NCI-H2196 treated with DMSO at 0.1 percent for 48 hours (cell line): ENCODE measurements at regions not wholly inside any gene's neighbourhood (a gene's known extent, or its start where the extent isn't known, plus 50 kb on each side); places are given as distances from the start of the nearest gene placed in this dataset.
"Not testable (repeated sequence)": the region's sequence is repeated elsewhere in the genome, so short reads cannot be mapped to it uniquely, and the experiment has no call there.

ENCODE experiments used
- DNase-seq: peaks from one replicate; lab custom pipeline; 2025; ENCODE audit not compliant: unreplicated experiment; lab: John Stamatoyannopoulos, UW

DNA sequence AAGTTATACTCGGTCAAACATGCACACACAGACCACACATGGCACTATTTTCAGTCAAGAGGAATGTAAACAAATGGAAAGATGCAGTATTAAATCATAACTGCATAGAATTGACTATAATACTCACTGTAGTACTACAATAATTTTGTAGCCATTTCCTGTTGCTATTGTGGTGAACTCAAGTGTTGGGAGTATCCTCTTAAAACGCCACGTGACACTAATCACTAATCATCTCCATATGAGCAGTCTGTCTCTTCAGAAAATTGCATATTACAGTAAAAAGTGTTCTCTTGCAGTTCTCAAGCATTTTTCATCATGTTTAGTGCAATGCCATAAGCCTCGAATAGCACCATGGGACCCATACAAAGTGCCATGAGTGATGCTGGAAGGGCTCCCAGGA lies 258.7 kb upstream of the ID4 start:
- no peak for DNase-seq

DNA sequence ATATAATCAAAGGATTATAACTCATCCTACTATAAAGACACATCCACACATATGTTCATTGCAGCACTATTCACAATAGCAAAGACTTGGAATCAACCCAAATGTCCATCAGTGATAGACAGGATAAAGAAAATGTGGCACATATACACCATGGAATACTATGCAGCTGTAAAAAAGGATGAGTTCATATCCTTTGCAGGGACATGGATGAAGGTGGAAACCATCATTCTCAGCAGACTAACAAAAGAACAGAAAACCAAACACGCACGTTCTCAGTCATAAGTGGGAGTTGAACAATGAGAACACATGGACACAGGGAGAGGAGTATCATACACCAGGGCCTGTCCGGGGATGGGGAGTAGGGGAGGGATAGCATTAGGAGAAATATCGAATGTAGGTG lies 253.0 kb upstream of the ID4 start:
- not testable (repeated sequence) for DNase-seq

DNA sequence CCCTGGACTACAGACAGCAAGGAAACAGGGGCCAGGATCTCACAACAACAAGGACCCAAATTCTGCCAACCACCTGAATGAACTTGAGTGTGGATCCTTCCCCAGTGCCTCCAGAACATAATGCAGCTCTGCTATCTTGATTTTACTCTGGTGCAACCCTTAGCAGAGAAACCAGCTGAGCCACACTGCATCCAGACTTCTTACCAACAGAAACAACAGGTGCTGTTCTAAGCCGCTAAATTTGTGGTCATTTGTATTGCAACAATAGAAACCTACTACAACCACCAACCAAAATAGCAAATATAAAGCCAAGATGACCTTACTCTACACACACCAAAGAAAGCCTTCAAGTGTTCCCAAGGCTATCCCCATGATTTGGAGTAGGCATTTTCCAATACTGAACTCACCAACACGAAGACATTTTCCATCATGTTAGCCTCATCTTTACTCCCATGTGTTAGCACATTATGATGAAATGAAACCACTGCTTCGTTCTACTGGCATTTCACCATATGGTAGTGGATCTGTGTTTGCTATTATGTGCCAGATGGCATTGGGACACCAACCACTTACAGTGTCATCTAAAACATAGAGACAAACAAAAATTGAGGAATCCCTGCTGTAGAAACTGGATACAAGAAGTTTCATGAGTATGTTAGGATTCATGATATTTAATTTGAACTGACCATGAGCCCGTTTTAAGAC lies 249.8 kb upstream of the ID4 start:
- no peak for DNase-seq

DNA sequence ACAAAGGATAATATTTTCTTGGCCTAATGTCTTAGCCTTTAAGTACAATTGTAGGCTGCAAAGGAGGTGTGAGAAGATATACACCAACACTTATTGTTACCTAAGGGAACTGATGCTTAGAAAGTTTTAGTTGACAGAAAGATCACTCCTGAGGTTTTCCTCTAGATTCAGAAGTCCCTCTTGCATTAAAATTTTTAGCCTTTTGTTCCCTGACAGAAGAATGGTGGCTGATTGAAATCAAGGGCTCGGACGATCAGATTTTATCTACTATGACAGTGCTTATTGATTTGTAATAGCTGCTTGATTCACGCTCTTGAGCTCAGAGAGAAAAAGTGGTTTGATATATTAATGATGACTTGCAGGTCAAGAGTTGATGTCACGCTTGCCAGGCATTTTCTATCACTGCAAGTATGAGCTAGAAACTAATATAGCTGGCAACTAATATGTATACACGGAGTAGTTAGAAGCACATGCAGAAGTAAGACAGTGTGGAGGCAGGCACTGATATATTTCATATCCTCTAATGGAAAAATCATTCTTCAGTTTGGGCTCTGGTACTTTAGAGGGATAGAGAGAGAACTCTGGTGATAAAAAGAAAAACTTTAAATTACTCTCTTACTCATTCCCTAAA lies 246.6 kb upstream of the ID4 start:
- no peak for DNase-seq

DNA sequence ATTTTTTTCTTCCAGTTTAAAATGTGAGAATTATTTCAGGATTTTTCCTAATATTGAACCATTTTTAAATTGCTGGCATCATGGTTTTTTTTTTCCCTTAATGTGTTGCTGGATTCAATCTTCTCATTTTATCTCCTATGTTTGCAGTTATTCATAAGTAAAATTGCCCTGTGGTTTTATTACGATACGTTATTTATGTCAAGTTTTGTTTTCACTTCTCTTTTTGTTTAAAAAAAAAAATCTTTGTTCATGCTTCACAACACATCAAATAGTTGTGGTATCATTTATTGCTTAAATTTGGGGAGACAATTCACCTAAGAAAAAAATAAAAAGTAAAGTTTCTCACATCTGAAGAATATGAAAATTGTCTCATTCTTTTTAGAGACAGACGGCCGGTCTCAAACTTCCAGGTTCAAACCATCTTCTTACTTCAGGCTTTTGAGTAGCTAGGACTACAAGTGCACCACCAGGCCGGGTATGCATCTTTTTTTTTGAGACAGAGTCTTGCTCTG lies 239.3 kb upstream of the ID4 start:
- DNase-seq, result no peak

DNA sequence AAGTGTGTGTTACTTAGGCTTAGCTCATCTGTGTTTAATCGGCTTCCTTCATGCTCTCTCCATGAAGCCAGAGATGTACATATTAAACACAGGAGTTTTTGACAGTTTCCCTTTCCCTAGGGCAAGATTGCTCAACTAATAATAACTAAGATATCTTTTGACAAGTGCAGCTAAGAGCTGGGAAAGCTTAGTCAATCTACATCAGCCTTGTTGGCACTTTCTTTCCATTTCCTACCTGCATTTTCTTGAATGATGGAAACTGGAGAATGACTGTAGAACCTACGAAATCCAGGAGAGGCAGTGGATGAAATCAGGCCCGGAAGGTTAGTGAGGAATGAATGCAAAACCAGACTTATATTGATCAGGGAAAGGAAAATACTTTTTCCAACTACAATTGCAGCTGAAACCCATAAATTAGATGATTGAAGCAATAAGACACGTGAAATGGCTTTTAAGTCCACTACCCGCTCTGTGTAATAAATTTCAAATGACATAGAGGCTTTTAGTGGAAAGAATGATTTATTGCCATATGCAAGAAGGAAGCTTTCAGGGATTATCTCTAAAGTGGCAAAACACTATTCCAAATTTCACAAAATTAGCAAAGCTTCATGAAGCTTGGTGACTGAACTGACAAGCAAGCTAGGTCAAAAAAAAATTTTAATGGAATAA lies 237.2 kb upstream of the ID4 start:
- DNase-seq, result no peak

DNA sequence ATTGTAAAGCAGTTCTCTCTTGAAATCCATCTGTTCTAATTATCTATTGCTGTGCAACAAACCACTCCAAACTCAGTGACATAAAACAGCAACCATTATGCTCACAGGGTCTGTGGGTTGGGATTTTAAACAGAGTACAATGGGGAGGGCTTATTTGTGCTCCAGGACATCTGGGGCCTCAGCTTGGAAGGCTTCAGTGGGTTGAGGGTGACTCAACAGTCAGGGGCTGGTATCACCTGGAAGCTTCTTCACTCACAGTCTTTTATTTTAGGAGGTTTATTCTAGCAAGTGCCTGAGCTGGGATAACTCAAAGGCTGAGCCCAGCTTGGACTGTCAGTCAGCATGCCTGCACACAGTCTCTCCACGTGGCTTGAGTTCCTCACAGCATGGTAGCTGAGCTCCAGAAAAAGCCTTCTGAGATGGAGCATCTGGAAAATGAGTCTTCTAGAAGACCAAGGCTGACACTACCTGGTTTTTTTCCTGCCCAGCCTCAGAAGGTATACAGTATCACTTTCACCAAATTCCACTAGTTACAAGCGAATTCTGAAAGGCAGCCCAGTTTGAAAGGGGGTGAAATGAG lies 234.6 kb upstream of the ID4 start:
- no peak for DNase-seq

DNA sequence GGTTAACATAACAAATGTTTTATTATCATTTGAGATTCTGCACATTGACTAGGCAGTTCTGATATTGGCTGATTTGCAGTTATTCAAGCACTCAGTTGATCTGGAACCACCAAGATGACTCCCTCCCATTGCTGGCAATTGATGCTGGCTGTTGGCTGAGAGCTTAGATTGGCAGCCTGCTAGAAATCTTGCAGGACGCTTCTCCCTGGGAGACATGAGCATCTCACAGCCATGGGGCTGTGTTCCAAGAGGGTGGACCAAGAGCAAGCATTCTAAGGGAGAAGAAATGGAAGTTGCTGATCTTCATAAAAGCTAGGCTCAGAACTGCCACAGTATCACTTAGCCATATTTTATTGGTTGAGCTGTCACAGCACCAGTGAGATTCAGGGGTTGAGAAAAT lies 233.4 kb upstream of the ID4 start:
- no peak for DNase-seq

DNA sequence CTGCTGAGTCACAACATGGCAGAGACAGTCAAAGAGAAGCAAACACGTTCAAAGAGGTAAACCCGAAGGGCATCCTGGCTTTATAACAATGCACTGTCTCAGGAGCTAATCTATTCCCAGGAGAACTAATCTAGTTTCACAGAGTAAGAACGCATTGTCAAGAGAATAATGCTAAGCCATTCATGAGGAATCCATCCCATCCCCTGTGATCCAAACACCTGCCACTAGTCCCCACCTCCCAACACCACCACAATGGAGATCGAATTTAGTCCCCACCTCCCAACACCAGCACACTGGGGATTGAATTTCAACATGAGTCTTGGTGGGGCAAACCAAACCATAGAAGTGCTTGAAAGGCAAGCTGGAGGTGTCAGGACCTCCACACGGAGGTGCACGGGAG lies 231.5 kb upstream of the ID4 start:
- no peak for DNase-seq

DNA sequence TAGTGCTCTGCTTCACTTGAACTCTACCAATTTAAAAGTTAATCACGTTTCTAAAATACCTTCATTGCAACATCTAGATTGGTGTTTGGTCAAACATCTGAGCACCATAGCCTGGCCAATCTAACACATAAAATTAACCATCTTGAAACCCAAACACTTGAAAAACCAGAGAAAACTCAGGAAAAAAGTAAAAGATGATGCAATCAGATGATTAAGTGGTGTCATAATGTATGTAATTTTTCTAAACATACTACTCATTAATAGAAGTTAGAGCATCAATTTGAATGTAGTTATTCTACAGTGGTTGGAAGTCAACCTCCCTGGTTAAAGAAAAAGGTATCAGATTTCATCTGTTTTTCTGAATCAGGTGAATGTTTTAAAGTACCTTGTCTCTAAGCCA lies 228.6 kb upstream of the ID4 start:
- no peak for DNase-seq

DNA sequence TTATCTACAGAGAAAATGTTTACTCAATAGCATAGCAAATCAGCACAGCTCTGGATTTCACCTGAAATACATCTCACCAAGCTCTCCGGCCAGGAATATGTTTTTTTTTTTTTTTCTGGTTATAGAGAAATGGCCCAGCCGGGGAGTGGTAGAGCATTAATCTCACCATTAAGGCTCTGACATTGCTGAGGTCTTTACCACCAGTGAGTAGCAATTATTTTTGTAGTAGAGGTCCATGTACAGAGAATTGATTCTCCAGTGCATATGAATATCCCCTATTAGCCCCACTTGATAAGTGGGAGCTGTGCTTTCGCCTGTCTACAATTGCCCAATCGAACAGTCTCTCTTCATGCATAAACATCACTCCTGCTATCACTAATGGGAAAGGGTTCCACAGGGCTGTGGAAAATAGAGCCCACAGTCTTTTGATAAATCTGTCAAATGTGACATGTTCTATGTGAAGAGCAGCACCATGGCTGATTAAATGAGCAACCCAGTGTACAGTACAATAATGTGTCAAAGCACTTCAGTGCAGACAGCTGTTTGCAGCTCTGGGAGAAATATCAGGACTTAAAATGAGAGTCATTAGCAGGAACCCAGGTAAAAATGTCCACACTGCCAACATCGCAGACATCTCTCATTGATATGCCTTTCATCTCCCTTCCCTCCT lies 227.1 kb upstream of the ID4 start:
- DNase-seq, result no peak

DNA sequence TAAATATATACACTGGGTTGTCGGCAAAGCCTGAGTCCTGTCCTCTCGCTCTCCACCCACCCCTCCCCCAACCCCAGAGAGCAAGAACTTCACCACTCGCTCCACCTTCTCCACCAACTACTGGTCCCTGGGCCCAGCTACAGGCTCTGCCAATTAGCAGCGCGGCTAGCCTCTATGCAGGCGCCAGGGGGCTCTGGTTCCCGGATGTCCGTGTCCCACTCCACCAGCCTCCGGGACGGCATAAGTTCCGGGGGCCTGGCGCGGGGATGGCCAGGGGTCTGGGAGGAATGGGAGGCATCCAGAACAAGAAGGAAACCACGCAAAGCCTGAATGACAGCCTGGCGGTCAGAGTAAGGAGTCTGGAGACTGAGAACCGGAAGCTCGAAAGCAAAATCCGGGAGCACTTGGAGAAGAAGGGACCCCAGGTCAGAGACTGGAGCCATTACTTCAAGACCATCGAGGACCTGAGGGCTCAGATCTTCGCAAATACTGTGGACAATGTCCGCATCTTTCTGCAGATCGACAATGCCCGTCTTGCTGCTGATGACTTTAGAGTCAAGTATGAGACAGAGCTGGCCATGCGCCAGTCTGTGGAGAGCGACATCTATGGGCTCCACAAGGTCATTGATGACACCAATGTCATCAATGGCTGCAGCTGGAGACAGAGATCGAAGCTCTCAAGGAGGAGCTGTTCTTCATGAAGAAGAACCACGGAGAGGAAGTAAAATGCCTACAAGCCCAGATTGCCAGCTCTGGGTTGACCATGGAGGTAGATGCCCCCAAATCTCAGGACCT lies 224.3 kb upstream of the ID4 start:
- DNase-seq, result not testable (repeated sequence)

DNA sequence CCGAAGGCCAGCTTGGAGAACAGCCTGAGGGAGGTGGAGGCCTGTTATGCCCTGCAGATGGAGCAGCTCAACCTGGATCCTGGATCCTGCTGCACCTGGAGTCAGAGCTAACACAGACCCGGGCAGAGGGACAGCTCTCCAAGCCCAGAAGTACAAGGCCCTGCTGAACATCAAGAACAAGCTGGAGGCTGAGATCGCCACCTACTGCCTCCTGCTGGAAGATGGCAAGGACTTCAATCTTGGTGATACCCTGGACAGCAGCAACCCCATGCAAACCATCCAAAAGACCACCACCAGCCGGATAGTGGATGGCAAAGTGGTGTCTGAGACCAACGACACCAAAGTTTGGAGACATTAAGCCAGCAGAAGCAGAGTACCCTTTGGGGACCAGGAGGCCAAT lies 223.5 kb upstream of the ID4 start:
- DNase-seq, result no peak

DNA sequence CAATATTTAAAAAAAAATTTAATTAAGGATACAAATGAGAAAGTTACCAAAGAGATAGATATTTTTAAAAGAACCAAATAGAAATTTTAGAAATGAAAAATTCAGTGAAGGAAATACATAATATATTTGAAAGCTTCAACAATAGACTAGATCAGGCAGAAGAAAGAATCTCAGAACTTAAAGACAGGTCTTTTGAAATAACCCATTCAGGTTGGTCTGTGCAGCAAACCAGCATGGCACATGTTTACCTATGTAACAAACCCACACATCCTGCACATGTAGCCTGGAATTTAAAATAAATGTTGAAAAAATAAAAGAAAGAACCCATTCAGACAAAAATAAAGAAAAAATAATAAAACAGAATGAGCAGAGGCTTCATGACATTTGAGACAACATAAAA lies 221.1 kb upstream of the ID4 start:
- no peak for DNase-seq

DNA sequence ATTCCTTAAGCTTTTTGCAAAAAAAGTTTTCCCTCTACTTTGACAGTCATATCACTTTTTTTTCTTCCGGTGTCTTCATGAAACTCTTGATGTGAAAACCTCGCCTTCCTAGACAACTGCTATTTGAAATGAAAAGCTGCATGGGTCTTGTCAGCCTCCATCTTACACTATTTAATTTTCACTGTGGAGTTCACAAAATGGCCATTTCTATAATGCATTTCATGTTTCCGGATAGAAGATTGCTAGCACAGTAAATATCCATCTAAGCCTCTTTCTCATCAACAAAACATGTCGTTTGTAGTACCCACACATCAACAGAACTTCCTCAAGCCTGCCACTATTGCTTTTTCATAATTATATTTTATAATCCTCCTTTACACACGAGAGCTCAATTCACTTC lies 204.9 kb upstream of the ID4 start:
- DNase-seq, result no peak

DNA sequence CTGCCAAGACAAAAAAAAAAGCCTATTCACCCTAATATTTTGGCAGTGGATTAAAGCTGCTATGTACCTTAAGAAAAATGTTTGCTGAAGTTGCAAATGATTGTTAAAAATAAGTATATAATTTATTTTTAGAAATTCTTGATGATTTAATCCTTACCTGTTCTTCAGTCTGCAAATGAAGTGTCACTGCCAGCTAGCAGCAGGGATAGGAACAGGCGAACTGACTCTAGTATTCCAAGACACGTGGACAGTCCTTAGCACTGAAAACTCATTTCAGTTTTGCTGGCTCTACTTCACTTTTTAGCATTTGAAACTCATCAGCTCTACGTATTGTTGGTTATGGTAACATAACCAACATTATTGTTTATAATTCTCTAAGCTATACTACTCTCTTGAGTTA lies 204.4 kb upstream of the ID4 start:
- DNase-seq, result no peak

DNA sequence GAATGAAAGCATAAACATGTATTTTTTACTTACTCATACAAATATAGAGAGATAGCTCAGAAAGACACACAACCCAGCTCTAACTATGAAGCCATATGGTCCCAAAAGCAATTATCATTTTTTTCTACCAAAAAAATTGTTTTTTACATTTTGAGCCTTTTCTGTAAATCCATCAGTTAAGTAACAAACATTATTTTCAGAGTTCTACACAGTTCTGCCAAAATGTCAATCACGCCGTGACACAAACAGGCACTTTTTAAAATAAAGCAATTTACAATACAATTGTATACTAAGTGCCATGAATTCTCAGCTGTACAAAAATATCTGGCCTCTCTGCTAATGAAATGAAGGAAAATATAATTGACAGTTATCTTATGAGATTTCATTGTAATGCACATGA lies 201.4 kb upstream of the ID4 start:
- no peak for DNase-seq

DNA sequence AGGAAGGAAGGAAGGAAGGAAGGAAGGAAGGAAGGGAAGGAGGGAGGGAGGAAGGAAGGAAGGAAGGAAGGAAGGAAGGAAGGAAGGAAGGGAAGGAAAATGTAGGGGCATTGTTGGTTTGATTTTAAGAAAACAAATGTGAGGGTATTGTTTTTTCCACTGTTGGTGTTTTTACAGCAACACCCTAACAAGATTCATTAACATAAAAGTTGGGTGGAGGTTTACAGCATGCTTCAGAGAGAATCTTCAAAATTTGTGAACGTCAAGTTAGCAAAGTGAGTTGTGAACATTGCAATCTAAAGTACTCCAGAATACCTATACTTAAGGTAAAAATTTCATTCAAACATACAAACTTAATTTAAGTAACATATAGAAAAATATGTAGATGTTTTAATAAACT lies 200.2 kb upstream of the ID4 start:
- DNase-seq, result no peak

DNA sequence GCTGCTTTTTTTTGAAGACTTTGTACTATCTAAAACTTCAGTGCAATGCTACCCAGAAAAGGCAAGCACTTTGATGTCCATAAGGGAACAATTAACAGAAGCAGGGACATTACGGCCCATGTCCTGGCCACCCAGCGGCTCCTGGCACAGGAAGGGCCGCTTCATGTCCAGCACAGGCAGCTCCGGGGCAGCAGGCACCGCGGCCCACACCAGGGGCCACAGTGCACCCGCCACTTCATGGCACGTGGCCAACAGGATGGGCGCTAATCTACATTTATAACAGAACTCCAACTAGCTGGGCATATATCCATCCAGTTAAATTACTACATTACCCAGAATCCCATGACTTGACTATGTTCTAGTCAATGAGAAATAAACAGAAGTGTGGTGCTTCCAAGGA lies 198.2 kb upstream of the ID4 start:
- DNase-seq, result no peak

DNA sequence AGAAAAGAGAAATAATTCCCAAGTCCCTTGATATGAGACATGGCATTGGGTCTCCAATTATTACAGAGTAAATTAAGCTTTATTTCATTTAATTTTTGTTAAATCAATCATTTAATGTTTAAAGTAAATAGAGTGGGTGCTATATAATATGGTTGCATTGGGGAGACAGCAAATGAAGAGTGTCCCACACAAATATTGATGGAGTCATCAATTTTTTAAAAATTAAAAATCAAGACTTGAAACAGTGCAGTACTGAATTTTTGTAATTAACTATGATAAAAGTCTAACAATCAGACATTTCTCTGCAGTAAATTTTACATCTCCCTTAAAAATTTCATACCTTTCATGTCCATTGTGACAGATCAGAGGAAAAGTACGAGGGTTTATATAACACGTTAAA lies 193.9 kb upstream of the ID4 start:
- no peak for DNase-seq

DNA sequence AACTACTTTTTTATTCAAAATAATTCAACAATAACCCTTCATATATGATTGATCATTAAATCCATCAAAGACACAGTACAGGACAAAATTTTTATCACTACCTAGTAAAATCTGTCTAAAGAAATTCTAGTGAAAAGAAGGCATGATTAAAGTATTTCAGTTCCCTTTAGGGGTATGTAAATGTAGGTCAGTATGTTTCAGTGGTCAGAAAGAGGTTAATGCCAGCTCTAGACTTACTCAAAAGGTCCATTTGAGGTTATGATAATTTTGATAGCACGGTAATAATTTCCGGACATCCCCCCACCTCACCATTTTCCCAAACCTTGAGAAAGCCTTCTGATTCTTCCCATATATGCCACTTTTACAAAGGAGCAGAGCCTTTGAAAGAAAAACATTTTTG lies 193.5 kb upstream of the ID4 start:
- no peak for DNase-seq
